Right lobe of liver (tissue), 6 donors: ENCODE measurements at regions not wholly inside any gene's neighbourhood (a gene's known extent, or its start where the extent isn't known, plus 50 kb on each side); places are given as distances from the start of the nearest gene placed in this dataset.

Source experiments
- ATAC-seq, 4 donors: fragments of 200-7000 bp; cut with Tn5 transposase; one replicate each; pipeline ENCODE4 v1.9.1; 2020; ENCODE audit warnings: mild to moderate bottlenecking in 4 of 4, moderate library complexity in 4 of 4
- DNase-seq, 3 donors: peaks; one replicate each; pipeline ENCODE4 v3.0.0-alpha.2; 2020
- H3K27ac ChIP-seq, 3 donors: fragments of 200-600 bp; one replicate each; pipeline ENCODE4 v1.8.0; 2022
- H3K27me3 ChIP-seq, 2 donors: fragments of 200-600 bp; one replicate each; pipeline ENCODE4 v1.8.0; 2022
- H3K36me3 ChIP-seq, 4 donors: fragments of 200-600 bp; sonication (generic) in 1 of 4; one replicate each; pipeline versions ENCODE4 v1.5.1 to v1.8.0; 2017 to 2022; ENCODE audit warnings: control low read depth in 1 of 4
- H3K4me1 ChIP-seq, 4 donors: fragments of 200-600 bp; sonication (generic) in 1 of 4; one replicate each; pipeline versions ENCODE4 v1.5.1 to v1.8.0; 2017 to 2022; ENCODE audit warnings: control low read depth in 1 of 4
- H3K4me3 ChIP-seq, 3 donors: fragments of 200-600 bp; one replicate each; pipeline ENCODE4 v1.8.0; 2022
- H3K9me3 ChIP-seq, 4 donors: fragments of 200-600 bp; sonication (generic) in 1 of 4; one replicate each; pipeline versions ENCODE4 v1.5.1 to v1.8.0; 2017 to 2022; ENCODE audit warnings: control low read depth in 1 of 4
- POLR2A ChIP-seq: fragments of 450-650 bp; IDR thresholded peaks from one replicate; pipeline ENCODE4 v1.6.1; 2017; ENCODE audit warnings: antibody characterized with exemption, mild to moderate bottlenecking
- WGBS: methylation state at CpG from one replicate; pipeline ENCODE4 v1.1.6; 2018; ENCODE audit warnings: low coverage, low lambda C conversion rate; ENCODE audit not compliant: insufficient coverage; ENCODE audit errors: missing lambda C conversion rate; 5-methylcytosine and 5-hydroxymethylcytosine counted together
- intact Hi-C, 2 donors: fragments of 100-400 bp; cut with DNase I; formaldehyde crosslinking; loops; one replicate each; pipeline versions ENCODE4 v1.11.2 to v1.14.1; 2022
- TF ChIP-seq, protein P1 (sequence below), 4 donors: fragments of 200-600 bp in 3 of 4; fragments of 450-650 bp in 1 of 4; IDR thresholded peaks; one replicate each; pipeline versions ENCODE4 v1.5.1 to v1.8.0; 2016 to 2022; ENCODE audit warnings: antibody characterized with exemption in 4 of 4, mild to moderate bottlenecking in 2 of 4
- donor health status: DM: no; HTN: yes; CAD: no.
- donor health status: DM: no; HTN: no; CAD: no.
- donor health status: DM: no; HTN: no; CAD: no.
- donor health status: DM: no; HTN: yes; CAD: no.
- donor health status: DM: no; HTN: yes; CAD: no.

DNA sequence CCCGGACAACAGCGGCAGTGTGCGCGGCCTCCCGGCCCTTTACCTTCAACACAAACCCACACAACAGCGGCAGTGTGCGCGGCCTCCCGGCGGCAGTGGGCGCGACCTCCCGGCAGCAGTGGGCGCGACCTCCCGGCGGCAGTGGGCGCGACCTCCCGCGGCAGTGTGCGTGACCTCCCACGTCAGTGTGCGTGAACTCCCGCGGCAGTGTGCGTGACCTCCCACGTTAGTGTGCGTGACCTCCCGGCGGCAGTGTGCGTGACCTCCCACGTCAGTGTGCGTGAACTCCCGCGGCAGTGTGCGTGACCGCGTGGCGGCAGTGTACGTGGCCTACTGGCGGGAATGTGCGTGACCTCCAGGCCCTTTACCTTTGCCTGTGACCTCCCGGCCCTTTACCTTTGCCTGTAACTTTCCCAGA lies 576.6 kb upstream of the FRG1 start:
- ATAC-seq (peak in 1 of 4 donors; percentile 83), DNase-seq (no peak)
- Histone ChIP-seq H3K27ac (no peak overlapping the region), H3K36me3 (no peaks in the 10 kb centered on the region), H3K4me1 (no peaks in the 10 kb centered on the region), H3K4me3 (peak overlapping the region in 1 of 3 donors; percentile 25), H3K9me3 (no peaks in the 10 kb centered on the region), H3K27me3 (no peaks in the 10 kb centered on the region)
- WGBS = 86% methylated on average over 34 of the region's 44 CpGs
- intact Hi-C loops = no loop called here
- no peak for TF ChIP-seq POLR2A
- TF ChIP-seq, protein P1, sequence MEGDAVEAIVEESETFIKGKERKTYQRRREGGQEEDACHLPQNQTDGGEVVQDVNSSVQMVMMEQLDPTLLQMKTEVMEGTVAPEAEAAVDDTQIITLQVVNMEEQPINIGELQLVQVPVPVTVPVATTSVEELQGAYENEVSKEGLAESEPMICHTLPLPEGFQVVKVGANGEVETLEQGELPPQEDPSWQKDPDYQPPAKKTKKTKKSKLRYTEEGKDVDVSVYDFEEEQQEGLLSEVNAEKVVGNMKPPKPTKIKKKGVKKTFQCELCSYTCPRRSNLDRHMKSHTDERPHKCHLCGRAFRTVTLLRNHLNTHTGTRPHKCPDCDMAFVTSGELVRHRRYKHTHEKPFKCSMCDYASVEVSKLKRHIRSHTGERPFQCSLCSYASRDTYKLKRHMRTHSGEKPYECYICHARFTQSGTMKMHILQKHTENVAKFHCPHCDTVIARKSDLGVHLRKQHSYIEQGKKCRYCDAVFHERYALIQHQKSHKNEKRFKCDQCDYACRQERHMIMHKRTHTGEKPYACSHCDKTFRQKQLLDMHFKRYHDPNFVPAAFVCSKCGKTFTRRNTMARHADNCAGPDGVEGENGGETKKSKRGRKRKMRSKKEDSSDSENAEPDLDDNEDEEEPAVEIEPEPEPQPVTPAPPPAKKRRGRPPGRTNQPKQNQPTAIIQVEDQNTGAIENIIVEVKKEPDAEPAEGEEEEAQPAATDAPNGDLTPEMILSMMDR (IDR thresholded peaks at IDR 0.05) = no peak

DNA sequence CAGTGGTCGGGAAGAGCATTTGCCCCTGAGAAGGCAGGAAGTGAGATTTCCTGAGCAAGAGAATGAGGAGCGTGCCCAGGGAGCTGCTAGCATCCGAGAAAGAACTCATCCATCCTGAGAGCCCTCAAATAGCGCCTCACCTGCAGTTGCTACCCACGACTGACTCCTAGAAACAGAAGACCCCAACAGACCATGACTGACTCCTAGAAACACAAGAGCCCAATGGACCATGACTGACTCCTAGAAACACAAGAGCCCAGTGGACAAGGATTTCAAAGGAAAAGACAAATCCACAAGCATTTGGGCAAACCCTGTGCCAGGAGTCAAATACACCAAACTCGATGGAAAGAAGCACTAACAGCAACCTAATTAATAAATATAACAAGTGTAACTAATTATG lies 575.2 kb upstream of the FRG1 start:
- intact Hi-C loops = no loop called here
- TF ChIP-seq, protein P1 (IDR thresholded peaks at IDR 0.05) = no peak
- TF ChIP-seq POLR2A = no peak
- Histone ChIP-seq H3K27ac (no peak overlapping the region), H3K4me1 (no peaks in the 10 kb centered on the region), H3K36me3 (no peaks in the 10 kb centered on the region), H3K4me3 (no peak overlapping the region), H3K9me3 (no peaks in the 10 kb centered on the region), H3K27me3 (no peaks in the 10 kb centered on the region)
- DNase-seq (no peak), ATAC-seq (no peak)
- WGBS = 85% methylated on average over 4 of the region's 6 CpGs

DNA sequence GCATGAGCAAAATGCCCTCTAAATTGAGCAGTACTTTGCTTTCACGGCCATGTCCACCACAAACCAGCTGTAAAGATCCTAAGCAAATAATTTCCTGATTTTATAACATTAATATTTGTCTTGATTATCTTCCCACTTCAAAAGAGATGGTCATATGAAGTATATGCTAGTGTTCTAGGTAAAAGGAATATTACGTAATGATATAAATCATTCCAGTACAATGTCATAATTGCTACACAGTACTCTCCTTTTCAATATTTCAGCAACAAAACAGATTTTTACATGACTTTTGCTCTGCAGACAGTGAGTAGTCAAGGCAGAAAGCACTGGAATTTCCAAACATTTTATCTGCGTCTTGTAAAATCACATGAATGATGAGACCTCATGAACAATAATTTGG lies 572.8 kb upstream of the FRG1 start:
- 78% methylated on average over 3 of the region's 3 CpGs for WGBS
- intact Hi-C loops = no loop called here

DNA sequence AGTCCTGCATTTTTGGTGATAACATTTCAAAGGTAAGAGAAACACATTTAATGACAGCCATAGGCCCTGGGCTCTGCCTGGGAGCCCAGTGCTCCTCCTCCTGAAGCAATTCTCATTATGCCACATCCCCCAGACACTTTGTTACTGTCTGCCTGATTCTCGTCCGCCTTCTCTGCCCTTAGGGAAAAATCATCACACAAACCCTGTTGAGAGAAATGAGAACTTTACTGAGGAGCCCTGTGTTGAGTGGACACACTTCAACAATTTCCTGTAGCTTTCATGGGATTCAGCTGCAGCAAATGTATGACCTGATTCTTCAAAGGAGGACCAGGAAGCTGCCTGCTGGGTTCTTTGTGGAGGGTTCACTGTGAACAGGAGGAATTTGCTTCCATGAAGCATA lies 566.5 kb upstream of the FRG1 start:
- ATAC-seq = no peak
- Histone ChIP-seq H3K9me3 (no peaks in the 10 kb centered on the region), H3K4me3 (no peak overlapping the region), H3K27ac (no peak overlapping the region), H3K36me3 (no peaks in the 10 kb centered on the region), H3K4me1 (no peaks in the 10 kb centered on the region), H3K27me3 (no peaks in the 10 kb centered on the region)
- TF ChIP-seq, protein P1 (IDR thresholded peaks at IDR 0.05) = no peak
- TF ChIP-seq POLR2A = no peak
- intact Hi-C loops = no loop called here
- 73% methylated on average over 2 of the region's 2 CpGs for WGBS
- no peak for DNase-seq

More for the DNA sequence above, 572.8 kb upstream of the FRG1 start:
- Histone ChIP-seq H3K27ac (no peak overlapping the region), H3K27me3 (no peaks in the 10 kb centered on the region), H3K9me3 (no peaks in the 10 kb centered on the region), H3K4me3 (no peak overlapping the region), H3K4me1 (no peaks in the 10 kb centered on the region), H3K36me3 (no peaks in the 10 kb centered on the region)
- TF ChIP-seq, protein P1 (IDR thresholded peaks at IDR 0.05) = no peak
- no peak for TF ChIP-seq POLR2A
- DNase-seq (no peak), ATAC-seq (no peak)

DNA sequence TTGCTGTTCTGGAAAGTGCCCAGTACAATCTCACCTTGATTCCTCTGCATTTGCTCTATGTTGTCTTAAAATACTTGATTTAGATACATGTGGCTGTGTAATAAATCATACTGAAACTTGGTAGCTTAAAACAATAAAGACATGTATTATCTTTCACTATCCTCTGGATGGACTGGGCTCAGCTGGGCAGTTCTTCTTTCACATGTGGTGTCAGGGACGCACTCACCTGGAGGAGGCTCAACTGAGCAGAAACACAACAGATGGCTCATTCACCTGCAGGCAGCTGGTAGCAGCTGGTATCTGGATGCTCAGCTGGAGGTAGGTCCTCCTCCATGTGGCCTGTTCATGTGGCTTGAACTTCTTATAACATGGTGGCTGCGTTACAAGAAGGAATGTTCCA lies 563.8 kb upstream of the FRG1 start:
- Histone ChIP-seq H3K27ac (no peak overlapping the region), H3K27me3 (no peaks in the 10 kb centered on the region), H3K4me3 (no peak overlapping the region), H3K4me1 (no peaks in the 10 kb centered on the region), H3K36me3 (no peaks in the 10 kb centered on the region), H3K9me3 (no peaks in the 10 kb centered on the region)
- 100% methylated on average over 1 of the region's 2 CpGs for WGBS
- TF ChIP-seq, protein P1 (IDR thresholded peaks at IDR 0.05) = no peak
- TF ChIP-seq POLR2A = no peak
- peak in 1 of 4 donors; percentile 35 for ATAC-seq
- intact Hi-C loops = no loop called here
- DNase-seq = no peak
